ENCODE measurements at regions not wholly inside any gene's neighbourhood (a gene's known extent, or its start where the extent isn't known, plus 50 kb on each side); places are given as distances from the start of the nearest gene placed in this dataset.

- Histone ChIP-seq H3K27me3 (ENCODE audit: control insufficient read depth in 2 of 2, insufficient read depth in 2 of 2, low read length in 2 of 2) (no peaks in the 10 kb centered on the region), H3K36me3 (ENCODE audit: control insufficient read depth in 2 of 2, extremely low read depth in 1 of 2, insufficient read depth in 2 of 2, low read length in 2 of 2) (no peaks in the 10 kb centered on the region), H3K4me2 (ENCODE audit: insufficient read depth, low read length) (no peak overlapping the region), H3K4me3 (replicated peaks in 1 of 3; ENCODE audit: insufficient read depth in 1 of 3, low read depth in 1 of 3, low read length in 3 of 3) (no peak overlapping the region), H3K9ac (replicated peaks; ENCODE audit: extremely low read depth, insufficient read depth, low read length) (no peak overlapping the region), H4K20me1 (replicated peaks; ENCODE audit: control insufficient read depth, extremely low read depth, insufficient read depth, low read length) (no peaks in the 10 kb centered on the region), H2AFZ (ENCODE audit: low read depth, low read length) (no peak overlapping the region), H3K4me1 (ENCODE audit: control insufficient read depth, extremely low read depth, insufficient read depth, low read length) (peaks cover 16% of the 10 kb centered on the region), H3K9me3 (replicated peaks; ENCODE audit: control insufficient read depth, insufficient read depth, low read length) (no peaks in the 10 kb centered on the region), H3K27ac (ENCODE audit: insufficient read depth, low read depth, low read length) (no peak overlapping the region), H3K79me2 (ENCODE audit: control insufficient read depth, insufficient read depth, low read length) (no peaks in the 10 kb centered on the region), H3K9me1 (replicated peaks; ENCODE audit: control insufficient read depth, extremely low read depth, insufficient read depth, low read length) (no peaks in the 10 kb centered on the region)
- dilution Hi-C loops (cut with MboI; ENCODE audit: extremely low pct_ligation_motif_present, low sequenced_read_pairs) (no loop called here), intact Hi-C loops (cut with micrococcal nuclease) (no loop called here)
- no peak for FAIRE-seq
- no TSS peak for BruUV-seq (replicated peaks)
- no peak for DNase-seq (ENCODE audit: low read depth, low spot score)
- CTCF ChIA-PET: interaction anchor here (2.3 kb wide), 1 partner anchor 11 kb away, joined by 8 read pairs; no protein-coding TSS in a partner anchor
- POLR2A ChIA-PET: no interaction called here
- TF ChIP-seq CTCF (IDR thresholded peaks at IDR 0.05; ENCODE audit: extremely low read depth in 1 of 2, insufficient read depth in 1 of 2, low read depth in 1 of 2, low read length in 2 of 2) (no peak), MAX (IDR thresholded peaks at IDR 0.05; ENCODE audit: insufficient read depth, insufficient read length) (no peak), POLR2A (IDR thresholded peaks at IDR 0.05; ENCODE audit: low read depth, low read length) (no peak), POLR2AphosphoS5 (IDR thresholded peaks at IDR 0.05; ENCODE audit: insufficient read depth, low read depth, low read length) (no peak), FOS (IDR thresholded peaks at IDR 0.05; ENCODE audit: borderline replicate concordance, insufficient read depth, low read length) (no peak), EZH2 (IDR thresholded peaks at IDR 0.05; ENCODE audit: borderline replicate concordance, low read depth, low read length, severe bottlenecking) (no peak), GATA2 (IDR thresholded peaks at IDR 0.05; ENCODE audit: insufficient read depth, insufficient read length, low read depth, low read length) (no peak), MYC (IDR thresholded peaks at IDR 0.05; ENCODE audit: low read depth, low read length) (no peak), JUN (IDR thresholded peaks at IDR 0.05; ENCODE audit: borderline replicate concordance, insufficient read depth, insufficient read length, low read depth) (no peak)
Measured at GRCh38 chr6:113671421-113671820, 185.7 kb upstream of the MARCKS start.

All from endothelial cell of umbilical vein (primary cell).